HG03139 (cell line): ENCODE measurements at regions not wholly inside any gene's neighbourhood (a gene's known extent, or its start where the extent isn't known, plus 50 kb on each side); places are given as distances from the start of the nearest gene placed in this dataset.
"Not testable (repeated sequence)": the region's sequence is repeated elsewhere in the genome, so short reads cannot be mapped to it uniquely, and the experiment has no call there.

Experiments
- ATAC-seq: cut with Tn5 transposase; IDR thresholded peaks from one replicate; pipeline ENCODE4 v1.9.1; 2021; ENCODE audit not compliant: unreplicated experiment

DNA sequence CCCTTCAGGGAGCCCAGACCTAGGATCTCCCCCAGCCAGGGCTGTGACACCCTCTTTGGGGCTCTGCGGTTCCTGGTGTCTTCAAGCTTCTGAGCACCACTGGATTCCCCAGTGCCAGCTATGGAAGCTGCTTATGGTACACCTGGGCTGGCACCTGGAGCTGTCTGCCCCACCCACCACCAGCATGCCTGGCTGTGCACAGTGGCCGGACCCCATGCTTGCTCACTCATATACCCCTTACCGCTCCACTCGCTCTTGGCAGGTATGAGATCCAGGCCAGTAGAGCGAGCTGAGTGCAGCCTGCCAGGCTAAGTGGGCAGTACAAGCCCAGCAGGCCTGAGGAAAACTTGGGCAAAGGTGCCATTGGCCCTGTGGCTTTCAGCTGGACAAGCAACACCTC is 114.0 kb downstream of the DACT1 start:
- no peak for ATAC-seq

DNA sequence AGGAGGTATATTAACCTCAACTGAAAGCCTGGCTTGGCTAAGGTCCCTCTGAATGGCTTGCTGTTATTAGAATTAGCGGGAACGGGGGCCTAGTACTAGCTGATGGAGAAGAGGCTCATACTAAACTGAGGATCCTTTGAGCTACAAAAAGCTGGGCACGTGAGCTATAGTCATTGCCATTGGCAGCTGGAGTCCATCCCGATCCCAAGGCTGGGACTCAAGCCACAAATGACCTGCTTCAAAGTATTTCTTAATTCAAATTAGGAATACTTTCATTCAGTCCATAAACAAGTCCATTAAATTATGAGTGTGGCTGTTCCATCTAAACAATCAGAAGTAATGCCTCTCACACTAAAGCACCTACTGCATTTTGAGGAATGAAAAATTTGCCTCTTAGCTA is 114.5 kb downstream of the DACT1 start:
- no peak for ATAC-seq

DNA sequence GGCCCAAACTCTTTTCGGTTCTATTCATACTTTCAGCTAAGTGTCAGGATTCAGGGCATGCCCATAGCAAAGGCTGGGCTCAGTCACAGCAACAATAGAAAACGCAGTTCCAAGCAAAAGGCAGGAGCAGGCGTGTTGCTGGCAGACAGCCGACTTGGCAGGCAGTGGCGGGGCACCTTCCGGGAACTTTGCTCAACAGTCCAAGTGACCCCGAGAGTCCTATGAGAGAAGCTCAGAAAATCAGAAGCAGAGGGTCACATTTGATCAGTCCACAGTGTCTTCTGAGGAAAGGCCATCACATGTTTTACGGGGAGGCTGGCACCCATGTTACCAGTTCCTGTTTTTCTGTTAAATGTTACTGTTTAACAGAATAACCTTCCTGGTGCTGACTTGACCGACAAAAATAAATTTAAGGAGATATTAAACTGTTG is 115.0 kb downstream of the DACT1 start:
- no peak for ATAC-seq

DNA sequence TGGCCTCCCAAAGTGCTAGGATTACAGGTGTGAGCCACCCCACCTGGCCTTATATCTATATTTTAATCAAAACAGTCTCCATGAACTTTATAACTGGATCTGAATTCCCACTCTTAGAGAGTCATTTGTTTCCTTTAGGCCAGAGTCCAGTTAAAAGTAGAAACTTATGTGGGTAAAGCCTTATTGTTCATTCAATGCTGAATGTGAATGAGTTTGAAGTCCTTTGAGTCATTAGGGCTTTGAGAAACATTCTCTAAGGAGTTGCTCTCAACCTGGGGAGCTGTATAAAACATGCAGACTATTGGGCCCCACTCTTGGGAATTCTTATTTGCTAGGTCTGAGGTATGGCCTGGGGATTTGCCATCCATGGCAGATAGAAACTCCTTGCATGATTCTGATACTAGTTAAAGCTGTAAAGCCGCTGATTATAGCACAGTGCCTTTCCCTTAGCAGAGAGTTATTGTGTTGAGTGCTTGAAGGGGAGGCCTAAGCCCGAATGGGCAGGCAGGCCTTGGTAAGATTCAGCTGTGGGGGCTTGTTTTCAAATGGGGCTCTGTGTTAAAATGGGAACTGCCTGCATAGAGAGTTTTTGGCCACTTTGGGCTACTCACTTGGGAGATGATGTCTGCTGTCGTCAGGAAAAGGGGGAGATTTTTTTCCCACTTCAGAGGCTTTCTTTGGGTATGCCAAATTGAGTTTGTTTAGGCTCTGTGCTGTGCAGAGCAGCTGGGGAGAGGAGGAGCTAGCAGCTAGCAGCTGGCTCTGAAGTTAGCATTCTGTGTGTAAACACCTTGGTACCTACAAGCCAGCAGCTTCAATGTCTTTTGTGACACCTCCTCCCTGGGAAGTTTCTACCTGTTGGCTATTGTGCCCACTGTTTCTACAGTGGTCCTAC is 117.5 kb downstream of the DACT1 start:
- no peak for ATAC-seq

DNA sequence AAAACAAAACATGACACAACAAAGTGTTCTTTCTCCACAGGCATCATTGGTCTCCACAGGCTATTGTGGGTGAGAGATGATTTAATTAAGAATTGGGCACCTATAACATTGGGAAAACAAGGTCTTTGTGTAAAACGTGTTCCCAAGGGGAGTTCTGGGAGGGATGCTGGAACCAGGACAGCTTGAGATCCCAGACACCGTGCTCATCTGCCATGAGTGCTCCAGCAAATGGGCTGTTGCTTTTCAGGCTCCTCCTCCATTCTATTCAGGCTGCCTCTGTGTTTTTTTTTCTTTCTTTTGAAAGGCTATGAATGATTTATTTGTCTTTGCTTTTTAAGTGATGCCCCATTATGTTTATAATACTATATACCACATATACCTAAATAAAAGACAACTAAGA is 122.4 kb downstream of the DACT1 start:
- ATAC-seq = no peak

DNA sequence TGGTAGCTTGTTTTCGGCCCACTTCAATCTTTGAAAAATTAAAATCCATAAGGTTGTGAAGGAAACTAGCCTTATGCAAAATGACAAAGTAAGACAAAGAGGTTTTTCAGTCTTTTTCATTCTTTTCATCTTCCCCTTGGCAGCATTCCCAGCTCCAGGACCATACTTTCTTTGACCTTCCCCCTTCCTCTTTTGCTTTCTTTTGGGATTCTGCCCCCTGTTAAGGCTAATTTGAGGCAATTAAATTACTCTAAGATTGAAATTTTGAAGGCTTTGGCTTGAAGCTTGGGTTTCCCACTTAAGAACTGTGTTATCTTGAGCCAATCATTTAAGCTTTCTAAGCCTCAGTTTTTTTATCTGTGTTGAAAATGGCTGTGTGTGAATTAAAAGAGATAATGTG is 124.9 kb downstream of the DACT1 start:
- ATAC-seq = no peak

DNA sequence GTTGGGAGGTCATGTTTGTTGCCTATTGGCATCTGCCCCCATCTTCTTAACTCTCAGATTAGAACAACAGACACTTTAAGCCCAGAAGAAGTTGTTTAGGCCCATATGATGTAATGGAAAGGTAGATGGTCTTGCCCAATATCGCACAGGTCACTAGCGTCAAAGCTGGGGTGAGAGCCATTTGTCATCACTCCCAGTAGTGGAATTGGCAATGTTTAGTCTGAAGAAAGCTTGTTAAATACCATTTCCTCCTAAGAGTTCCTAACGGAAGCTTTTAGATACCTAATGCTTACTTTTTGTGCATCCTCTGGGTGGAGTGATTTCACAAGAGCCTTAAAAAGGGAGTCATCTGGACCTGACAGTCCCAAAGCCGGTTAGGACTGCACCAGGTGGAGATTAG is 125.4 kb downstream of the DACT1 start:
- no peak for ATAC-seq

DNA sequence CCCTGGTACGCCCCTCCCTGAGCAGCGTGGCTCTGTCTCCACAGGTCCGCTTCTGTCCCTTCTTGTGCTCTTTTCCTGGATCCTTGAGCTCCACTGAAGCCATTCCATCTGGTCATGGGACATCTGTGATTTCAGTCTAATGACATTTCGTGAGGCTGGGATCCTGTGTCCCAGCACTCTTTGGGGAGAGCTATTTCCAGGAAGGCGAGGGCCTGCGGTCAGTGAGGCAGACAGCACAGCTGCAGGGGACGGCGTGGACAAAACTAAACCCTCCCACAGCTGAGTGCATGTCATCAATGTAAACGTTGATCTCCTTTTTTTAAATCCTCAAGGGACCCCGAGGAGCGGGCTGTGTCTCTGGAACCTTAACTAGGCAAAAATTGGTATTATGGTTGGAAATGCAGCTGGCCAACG is 127.7 kb downstream of the DACT1 start:
- ATAC-seq = no peak

DNA sequence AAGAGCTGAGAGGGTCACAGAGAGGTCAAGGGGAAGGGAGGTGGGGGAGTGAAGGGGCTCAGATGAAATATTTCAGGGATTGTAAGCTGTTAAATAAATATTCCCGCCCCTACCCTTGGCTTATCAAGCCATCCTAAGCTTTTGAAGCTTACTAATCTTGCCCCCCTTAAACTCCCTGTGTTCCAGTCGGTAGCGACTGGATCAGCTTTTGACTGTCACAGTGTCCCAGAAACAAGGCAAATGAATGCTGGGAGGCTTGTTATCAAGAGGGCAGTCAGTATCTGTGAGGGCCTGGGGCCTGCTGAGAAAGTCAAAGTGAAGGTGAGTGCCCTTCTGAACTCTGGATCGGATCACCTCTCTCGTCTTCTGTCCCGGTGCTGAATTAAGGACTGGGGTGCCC is 128.1 kb downstream of the DACT1 start:
- no peak for ATAC-seq

DNA sequence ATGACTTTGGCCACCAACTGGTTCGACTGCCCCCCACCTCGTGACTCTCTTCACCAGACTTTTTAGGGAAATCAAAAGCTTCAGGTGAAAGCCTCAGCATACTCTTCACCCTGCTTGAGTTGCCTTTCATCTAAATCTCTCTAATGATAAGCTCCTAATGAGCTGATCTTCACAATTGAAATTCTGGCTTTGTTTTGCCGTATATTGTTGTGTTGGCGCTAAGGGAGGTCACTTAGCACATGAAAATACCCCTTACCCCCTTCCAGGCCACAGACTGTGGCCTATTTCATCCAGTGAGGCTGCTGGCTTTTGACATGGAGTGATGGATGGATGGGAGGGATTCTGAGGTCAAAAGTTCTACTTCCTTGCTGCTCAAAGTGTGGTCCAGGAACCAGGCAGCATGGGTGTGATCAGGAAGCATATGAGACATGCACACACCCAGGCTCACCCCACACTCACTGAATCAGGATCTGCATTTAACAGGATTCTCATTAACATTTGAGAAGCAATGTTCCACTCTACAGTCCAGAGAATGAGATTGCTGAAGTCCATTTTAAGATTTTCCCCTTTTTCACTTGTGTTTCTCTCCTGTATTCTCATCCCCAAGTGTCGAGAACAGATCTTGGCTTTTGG is 131.4 kb downstream of the DACT1 start:
- ATAC-seq = no peak

DNA sequence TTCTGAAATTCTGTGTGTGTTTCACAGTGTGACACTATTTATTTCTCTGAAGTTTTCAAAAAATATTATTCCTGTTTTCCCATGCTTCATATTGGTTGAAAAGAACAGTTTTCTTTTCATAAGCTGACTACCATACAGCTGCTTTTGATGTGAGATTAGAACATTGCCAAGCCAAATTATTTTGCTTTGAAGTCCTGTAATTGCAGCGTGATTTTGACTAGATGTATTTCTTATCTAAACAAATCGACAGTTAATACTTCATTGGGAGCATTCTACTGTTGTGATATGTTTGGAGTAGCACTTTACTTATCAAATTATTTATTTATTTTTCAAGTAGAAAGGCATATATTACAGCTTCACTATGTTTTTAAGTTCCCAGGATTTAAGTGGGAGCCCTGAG is 132.0 kb downstream of the DACT1 start:
- no peak for ATAC-seq

DNA sequence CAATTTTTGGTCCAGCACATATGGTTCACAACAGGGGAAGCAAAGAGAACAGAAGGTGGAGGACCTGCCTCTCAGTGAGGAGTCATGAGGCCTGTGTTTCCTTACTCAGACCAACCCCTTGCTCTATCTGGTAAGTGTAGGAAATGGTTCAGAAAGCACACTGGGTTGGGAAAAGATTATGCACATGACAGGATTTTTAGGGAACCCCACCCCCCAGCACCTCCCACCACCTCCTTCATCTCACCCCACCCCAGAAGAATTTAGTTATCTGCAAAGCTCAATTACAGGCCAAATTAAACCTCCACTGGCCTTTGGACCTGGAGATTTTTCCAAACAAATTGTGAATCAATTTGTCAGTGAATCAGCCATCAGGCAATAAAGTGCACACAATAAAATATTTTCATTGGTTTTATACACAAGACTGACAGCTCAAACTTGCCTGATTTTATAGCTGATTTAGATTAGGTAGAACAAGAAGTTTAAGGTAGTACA is 132.8 kb downstream of the DACT1 start:
- ATAC-seq = no peak

DNA sequence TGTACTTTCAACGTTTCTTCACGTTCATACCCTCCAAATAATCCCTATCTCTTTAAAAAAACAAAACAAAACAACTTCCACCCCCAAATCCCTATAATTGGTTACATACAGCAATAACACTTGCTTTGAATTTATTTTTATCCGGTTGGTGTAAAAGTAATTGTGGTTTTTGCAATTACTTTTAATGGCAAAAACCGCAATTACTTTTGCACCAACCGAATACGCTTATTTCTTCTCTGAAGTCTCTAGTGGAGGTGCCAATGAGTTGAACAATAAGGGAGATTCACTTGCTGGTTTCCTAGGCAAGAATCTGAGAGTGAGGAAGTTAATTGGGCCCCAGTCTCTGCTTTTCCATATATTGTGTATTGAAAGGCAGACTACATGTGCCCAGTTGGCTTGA is 133.3 kb downstream of the DACT1 start:
- ATAC-seq = no peak

DNA sequence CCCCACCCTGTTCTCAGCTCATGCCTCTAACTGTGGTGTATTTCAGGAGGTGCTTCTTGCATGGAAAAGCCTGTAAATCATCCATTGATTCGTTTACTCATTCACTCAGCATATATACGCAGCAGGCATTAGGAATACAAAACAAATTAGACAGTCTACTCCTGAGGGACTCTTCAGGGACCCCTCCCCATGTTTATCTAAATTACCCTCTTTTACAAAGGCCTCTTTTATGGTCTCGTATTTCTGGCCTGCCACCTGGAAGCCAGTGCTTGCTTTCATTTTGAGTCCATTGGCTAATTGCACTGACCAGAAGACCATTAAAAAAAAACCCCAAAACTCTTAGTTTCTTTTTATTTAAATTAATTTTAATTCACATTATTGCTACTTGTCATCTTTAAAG is 134.4 kb downstream of the DACT1 start:
- ATAC-seq = no peak

DNA sequence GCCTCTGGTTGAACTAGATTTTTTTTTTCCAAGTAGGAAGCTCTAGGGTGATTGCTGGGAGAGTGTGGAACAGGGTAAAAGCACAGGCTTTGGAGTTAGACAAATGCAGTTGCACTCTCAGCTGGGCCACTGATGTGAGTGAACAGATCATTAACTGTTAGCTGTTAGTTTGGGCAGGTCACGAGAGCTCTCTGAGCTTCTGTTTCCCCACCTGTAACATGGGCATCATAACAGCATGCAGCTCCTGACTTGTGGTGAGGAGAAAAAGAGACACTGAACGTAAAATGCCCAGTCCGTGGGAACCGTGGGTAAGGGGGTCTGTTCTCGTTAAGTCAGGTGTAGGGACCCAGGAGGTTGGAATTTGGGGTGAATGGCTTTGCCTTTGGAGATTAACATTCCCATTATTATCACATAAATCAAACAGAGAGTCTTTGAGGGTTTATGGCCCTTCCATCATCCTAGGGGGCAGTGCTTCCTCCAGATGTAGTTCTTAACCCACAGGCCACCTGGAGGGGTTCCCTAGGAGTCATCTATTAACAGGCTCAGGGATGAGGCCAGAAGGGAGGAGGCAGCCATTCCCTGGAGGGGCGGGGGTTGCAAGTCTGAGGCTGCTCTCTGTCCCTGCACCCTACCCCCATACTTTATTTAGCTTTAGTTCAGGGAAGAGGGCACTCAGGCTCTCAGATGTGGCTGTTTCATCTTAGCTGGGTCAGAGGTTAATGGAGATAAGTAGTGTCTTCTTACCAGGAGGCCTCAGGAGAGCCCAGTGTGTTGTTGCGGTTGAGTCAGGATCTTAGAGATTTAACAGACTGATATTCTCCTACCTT is 135.2 kb downstream of the DACT1 start:
- no peak for ATAC-seq

DNA sequence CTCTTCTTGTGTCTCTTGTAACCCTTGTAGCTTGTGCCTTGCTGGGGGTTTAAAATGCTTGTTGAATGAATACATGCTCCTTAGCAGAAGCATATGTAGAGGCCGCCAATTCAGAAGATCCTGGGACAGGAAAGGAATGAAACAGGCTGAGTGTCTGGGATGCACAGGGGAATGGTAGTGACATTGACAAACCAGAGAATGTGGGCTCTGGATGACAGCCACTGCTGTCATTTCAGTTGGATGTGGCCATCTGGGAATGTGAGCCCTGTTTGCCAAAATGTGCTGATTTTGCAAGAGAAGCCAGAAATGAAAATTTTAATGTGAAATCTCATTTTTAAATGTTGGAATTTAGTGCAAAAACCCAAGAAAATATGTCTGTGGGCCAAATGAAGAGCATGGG is 136.8 kb downstream of the DACT1 start:
- ATAC-seq = no peak

DNA sequence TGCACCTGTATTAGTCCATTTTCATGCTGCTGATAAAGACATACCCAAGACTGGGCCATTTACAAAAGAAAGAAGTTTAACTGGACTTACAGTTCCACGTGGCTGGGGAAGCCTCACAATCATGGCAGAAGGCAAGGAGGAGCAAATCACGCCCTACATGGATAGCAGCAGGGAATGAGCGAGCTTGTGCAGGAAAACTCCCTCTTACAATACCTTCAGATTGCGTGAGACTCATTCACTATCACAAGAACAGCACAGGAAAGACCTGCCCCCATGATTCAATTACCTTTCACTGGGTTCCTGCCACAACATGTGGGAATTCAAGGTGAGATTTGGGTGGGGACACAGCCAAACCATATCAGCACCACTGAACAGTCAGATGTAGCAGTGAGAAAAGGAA is 137.4 kb downstream of the DACT1 start:
- not testable (repeated sequence) for ATAC-seq

DNA sequence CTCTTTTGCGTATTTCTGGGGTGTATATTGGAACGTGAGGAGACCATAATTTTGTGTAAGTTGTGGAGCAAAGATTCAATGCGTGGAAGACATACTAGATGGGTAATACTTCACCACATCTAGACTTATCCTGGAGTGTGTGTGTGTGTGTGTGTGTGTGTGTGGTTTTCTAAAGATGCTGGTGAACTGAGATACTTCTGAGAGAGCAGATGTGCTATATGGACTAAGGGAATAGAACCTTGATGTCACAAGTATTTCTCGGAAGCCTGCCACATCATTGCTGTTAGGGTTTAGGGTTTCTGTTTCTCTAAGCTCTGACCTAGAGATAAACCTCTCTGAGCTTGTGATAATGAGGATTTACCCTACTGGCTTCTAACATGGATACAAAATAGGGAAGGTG is 138.8 kb downstream of the DACT1 start:
- ATAC-seq = no peak

DNA sequence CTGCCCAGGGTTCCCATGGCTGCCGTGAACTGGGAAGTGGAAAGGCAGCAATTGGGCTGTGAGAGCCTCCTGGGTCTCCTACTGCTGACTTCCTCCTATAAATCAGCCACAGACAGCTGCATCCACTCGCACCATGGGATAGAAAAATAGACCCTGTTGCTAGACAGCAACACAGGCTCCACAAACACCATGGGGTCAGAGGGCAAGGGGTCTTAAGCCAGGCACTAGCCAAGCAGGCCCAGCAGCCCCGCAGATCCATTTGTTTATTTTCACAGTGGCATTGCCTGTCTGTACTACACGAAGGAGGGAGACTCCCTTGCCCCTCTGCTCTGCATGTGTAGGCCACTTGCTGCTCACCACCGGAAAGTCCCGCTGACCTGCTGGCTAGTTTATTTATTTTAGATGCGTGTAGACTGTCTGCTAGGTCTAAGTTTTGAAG is 139.8 kb downstream of the DACT1 start:
- no peak for ATAC-seq

DNA sequence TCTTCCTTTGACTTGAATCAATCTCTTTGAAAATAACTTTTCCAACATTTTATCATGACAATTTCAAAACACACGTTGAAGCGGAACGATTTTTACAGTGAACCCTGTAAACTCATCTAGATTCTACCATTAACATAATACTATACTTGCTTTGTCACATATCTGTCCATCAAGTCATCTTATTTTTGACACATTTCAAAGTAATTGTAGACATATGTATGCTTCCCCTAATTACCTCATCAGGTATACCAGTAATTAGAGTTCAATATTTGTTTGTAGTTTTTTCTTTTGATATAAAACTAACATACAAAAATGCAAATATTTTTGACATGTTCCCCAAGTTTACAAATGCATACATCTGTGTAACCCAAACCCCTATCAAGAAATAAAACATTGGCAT is 140.4 kb downstream of the DACT1 start:
- no peak for ATAC-seq

DNA sequence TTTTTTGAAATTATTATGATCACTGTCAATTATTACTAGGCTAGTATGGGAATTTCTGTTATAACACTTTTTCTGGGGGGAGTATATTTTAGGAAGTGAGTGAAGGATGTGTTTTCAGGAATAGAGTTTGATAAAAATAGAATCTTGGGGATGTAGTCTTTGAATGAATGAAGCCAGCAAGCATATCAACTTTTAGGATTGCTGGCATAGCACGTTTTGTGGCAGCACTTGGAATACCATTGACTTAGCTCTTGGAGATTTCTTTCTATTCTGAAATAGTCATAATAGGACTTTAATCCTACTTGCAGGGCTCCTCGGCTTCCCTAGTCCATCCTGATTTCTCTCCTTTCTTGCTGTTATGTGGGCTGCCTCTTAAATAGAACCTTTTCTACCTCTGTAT is 141.6 kb downstream of the DACT1 start:
- ATAC-seq = no peak

DNA sequence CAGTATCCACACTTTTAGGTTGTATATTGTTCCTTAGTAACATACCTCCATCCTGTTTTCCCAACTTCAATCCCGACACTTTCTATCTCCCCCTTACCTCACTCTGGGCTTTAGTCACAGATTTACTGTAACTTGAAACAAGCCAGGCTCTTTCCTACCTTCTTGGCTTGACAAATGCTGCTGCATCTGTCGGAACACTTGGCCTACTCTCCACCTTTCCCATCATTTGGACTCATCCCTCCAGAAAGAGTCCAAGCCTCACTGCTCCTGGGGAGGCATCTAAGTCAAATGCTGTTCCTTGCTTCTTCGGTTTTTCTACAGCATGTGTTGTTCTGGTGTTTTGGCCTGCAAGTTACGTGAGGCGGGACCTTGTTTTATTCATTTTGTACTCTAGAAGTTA is 142.4 kb downstream of the DACT1 start:
- no peak for ATAC-seq
